ENCODE measurements at regions not wholly inside any gene's neighbourhood (a gene's known extent, or its start where the extent isn't known, plus 50 kb on each side); places are given as distances from the start of the nearest gene placed in this dataset.

- no peak for DNase-seq
These were observed 990.0 kb downstream of the KCNT2 start for GRCh38 chr1:195618287-195618686.

GRCh38 chr1:195617106-195617505 is 991.1 kb downstream of the KCNT2 start:
- DNase-seq: no peak

- DNase-seq: no peak
These were observed 999.4 kb downstream of the KCNT2 start for GRCh38 chr1:195608883-195609282.

- DNase-seq: no peak
These were observed 1001.8 kb downstream of the KCNT2 start for GRCh38 chr1:195606483-195606882.

GRCh38 chr1:195604287-195604686 is 1004.0 kb downstream of the KCNT2 start:
- no peak for DNase-seq

GRCh38 chr1:195597891-195598290 is 1010.3 kb downstream of the KCNT2 start:
- no peak for DNase-seq

- no peak for DNase-seq
These were observed 1013.5 kb downstream of the KCNT2 start for GRCh38 chr1:195594773-195595172.

- DNase-seq: no peak
These were observed 1013.9 kb downstream of the KCNT2 start for GRCh38 chr1:195594322-195594721.

GRCh38 chr1:195591917-195592672 is 1016.1 kb downstream of the KCNT2 start:
- no peak for DNase-seq

GRCh38 chr1:195590649-195591048 is 1017.6 kb downstream of the KCNT2 start:
- no peak for DNase-seq

GRCh38 chr1:195584870-195585624 is 1023.2 kb downstream of the KCNT2 start:
- no peak for DNase-seq

GRCh38 chr1:195580988-195581387 is 1027.3 kb downstream of the KCNT2 start:
- no peak for DNase-seq

- no peak for DNase-seq
These were observed 1030.5 kb downstream of the KCNT2 start for GRCh38 chr1:195577748-195578147.

- no peak for DNase-seq
These were observed 1031.6 kb downstream of the KCNT2 start for GRCh38 chr1:195576641-195577040.

- no peak for DNase-seq
These were observed 1033.7 kb downstream of the KCNT2 start for GRCh38 chr1:195574511-195574910.

- no peak for DNase-seq
These were observed 1038.3 kb downstream of the KCNT2 start for GRCh38 chr1:195569934-195570333.

- DNase-seq: no peak
These were observed 1039.9 kb downstream of the KCNT2 start for GRCh38 chr1:195568389-195568788.

GRCh38 chr1:195562074-195562473 is 1046.2 kb downstream of the KCNT2 start:
- no peak for DNase-seq

GRCh38 chr1:195550071-195550862 is 1058.0 kb downstream of the KCNT2 start:
- no peak for DNase-seq

- no peak for DNase-seq
These were observed 1077.3 kb downstream of the KCNT2 start for GRCh38 chr1:195530961-195531360.

GRCh38 chr1:195529881-195530280 is 1078.4 kb downstream of the KCNT2 start:
- no peak for DNase-seq

- no peak for DNase-seq
These were observed 1087.5 kb downstream of the KCNT2 start for GRCh38 chr1:195520757-195521156.

GRCh38 chr1:195516036-195516435 is 1092.2 kb downstream of the KCNT2 start:
- no peak for DNase-seq

GRCh38 chr1:195511501-195511900 is 1096.7 kb downstream of the KCNT2 start:
- no peak for DNase-seq

Data from activated effector memory CD4-positive, alpha-beta T cell treated with Interleukin-2 at 50 U/mL for 16 hours (primary cell).